ENCODE measurements at regions not wholly inside any gene's neighbourhood (a gene's known extent, or its start where the extent isn't known, plus 50 kb on each side); places are given as distances from the start of the nearest gene placed in this dataset.

DNA sequence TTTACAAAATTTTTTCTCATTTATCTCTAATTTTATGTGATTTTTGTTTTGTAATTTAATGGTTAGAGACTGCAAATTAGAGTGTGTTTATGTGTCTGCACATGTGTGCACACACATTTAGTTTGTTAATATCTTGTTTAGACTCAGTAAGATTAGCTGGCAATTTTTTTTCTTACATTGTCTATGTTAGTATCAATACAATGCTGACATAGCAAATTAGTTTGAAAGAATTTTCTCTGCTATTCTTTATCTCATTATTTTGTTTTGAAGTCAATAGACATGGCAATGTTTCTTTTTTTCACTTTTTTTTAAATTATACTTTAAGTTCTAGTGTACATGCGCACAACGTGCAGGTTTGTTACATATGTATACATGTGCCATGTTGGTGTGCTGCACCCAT lies 1155.0 kb downstream of the ZPLD1 start:
- no peaks in the 10 kb centered on the region for H3K27me3 ChIP-seq (replicated peaks; ENCODE audit: insufficient read depth)
- no peaks in the 10 kb centered on the region for H3K4me1 ChIP-seq (ENCODE audit: control insufficient read depth in 1 of 2, low read depth in 2 of 2)
- TF ChIP-seq, protein P1, sequence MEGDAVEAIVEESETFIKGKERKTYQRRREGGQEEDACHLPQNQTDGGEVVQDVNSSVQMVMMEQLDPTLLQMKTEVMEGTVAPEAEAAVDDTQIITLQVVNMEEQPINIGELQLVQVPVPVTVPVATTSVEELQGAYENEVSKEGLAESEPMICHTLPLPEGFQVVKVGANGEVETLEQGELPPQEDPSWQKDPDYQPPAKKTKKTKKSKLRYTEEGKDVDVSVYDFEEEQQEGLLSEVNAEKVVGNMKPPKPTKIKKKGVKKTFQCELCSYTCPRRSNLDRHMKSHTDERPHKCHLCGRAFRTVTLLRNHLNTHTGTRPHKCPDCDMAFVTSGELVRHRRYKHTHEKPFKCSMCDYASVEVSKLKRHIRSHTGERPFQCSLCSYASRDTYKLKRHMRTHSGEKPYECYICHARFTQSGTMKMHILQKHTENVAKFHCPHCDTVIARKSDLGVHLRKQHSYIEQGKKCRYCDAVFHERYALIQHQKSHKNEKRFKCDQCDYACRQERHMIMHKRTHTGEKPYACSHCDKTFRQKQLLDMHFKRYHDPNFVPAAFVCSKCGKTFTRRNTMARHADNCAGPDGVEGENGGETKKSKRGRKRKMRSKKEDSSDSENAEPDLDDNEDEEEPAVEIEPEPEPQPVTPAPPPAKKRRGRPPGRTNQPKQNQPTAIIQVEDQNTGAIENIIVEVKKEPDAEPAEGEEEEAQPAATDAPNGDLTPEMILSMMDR (IDR thresholded peaks at IDR 0.05): no peak
- H3K4me3 ChIP-seq: no peak overlapping the region
- DNase-seq (ENCODE audit: low spot score): no peak
- H3K27ac ChIP-seq: no peak overlapping the region
- no peaks in the 10 kb centered on the region for H3K9me3 ChIP-seq
- ATAC-seq (ENCODE audit: insufficient number of reproducible peaks, low FRiP score, low read depth): no peak
- no peaks in the 10 kb centered on the region for H3K36me3 ChIP-seq

DNA sequence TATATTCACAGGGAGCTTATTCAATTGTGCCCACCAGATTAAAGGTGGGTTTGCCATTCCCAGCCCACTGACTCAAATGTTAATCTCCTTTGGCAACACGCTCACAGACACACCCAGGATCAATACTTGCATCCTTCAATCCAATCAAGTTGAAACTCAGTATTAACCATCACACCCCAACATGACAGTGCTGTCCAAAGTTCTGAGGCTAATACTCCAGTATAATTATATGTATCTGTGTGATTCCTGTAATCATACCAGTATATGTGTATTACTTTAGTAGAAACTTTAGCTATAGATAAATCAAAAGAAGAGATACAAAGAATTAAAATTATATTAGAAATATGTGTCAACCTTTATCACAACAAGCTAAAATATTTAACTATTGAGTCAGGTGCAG lies 1166.0 kb downstream of the ZPLD1 start:
- ATAC-seq (ENCODE audit: insufficient number of reproducible peaks, low FRiP score, low read depth) (no peak), DNase-seq (ENCODE audit: low spot score) (no peak)
- TF ChIP-seq, protein P1 (IDR thresholded peaks at IDR 0.05): no peak
- Histone ChIP-seq H3K27me3 (replicated peaks; ENCODE audit: insufficient read depth) (no peaks in the 10 kb centered on the region), H3K36me3 (no peaks in the 10 kb centered on the region), H3K27ac (no peak overlapping the region), H3K9me3 (no peaks in the 10 kb centered on the region), H3K4me3 (no peak overlapping the region), H3K4me1 (ENCODE audit: control insufficient read depth in 1 of 2, low read depth in 2 of 2) (no peaks in the 10 kb centered on the region)

DNA sequence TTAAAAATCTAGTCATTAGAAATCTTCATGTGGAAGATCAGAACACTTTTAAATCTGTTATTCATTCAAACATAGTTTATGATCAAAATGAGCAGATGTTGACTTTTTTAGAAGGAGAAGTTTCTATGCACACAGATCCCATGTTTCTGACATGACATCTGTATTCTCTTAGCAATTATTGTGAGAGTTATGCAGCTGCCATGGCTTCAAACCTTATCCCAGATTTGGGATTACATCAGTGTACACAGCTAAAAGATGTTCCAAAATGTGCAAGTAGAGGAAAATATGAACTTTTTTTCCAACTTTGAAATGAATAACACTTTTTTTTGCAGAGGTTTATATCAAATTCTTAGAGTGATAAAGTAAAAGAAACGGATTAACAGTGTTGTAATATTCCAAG lies 1166.9 kb downstream of the ZPLD1 start:
- ATAC-seq (ENCODE audit: insufficient number of reproducible peaks, low FRiP score, low read depth): no peak

DNA sequence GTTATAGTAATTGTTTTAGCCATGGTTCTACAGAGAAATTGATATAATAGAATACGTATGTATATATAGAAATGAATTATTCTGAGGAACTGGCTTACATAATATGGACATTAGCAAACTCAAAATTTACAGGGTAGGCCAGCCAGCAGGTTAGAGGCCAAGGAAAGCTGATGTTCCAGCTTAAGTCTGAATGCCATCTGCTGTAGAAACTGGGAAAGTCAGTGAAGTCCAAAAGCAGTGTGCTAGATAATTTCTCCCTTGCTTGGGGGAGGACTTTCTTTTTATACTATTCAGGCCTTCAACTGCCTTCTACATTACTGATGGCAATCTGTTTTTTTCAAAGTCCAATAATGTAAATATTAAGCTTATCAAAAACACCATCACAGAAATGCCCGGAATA lies 1174.7 kb downstream of the ZPLD1 start:
- Histone ChIP-seq H3K36me3 (no peaks in the 10 kb centered on the region), H3K27ac (no peak overlapping the region)

More for the DNA sequence above, 1166.9 kb downstream of the ZPLD1 start:
- H3K27ac ChIP-seq: no peak overlapping the region
- no peak for DNase-seq (ENCODE audit: low spot score)
- no peaks in the 10 kb centered on the region for H3K27me3 ChIP-seq (replicated peaks; ENCODE audit: insufficient read depth)
- TF ChIP-seq, protein P1 (IDR thresholded peaks at IDR 0.05): no peak
- no peaks in the 10 kb centered on the region for H3K36me3 ChIP-seq
- no peak overlapping the region for H3K4me3 ChIP-seq
- H3K9me3 ChIP-seq: no peaks in the 10 kb centered on the region
- no peaks in the 10 kb centered on the region for H3K4me1 ChIP-seq (ENCODE audit: control insufficient read depth in 1 of 2, low read depth in 2 of 2)

DNA sequence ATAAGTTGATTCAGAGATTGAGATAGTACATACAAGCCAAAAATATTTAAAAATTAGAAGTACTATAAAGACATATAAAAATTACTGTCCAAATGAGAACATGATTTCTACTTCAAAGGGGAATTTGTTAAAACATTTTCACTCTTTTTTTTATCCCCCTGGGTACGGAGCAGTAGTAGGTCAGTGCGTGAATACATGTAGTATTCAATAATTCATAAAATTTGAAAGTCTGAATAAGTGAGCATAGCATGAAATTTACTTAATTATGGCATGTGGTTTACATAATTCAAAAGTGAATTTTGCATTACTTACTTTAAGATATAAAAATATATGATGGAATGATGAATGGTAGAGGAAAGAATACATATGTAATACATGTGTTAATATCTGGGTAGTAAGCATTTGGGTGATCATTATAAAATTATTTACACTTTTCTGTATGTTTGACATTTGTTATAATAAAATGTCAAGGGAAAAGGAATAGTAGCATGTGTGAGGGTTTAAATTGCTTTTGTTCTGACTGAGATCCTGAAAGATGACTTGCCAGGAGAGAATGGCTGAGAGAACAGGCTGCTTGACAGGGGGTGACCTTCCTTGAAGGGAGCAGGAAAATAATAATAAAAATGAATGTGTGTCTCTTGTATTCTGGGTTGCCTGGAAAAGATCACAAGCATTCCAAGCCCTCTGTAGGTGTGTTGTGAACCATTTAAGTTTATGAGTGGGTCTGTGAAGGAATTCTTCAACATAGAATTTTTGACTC lies 1178.8 kb downstream of the ZPLD1 start:
- ATAC-seq (ENCODE audit: insufficient number of reproducible peaks, low FRiP score, low read depth) (no peak), DNase-seq (ENCODE audit: low spot score) (no peak)
- no peaks in the 10 kb centered on the region for H3K27me3 ChIP-seq (replicated peaks; ENCODE audit: insufficient read depth)
- TF ChIP-seq, protein P1 (IDR thresholded peaks at IDR 0.05): no peak
- H3K36me3 ChIP-seq: no peaks in the 10 kb centered on the region
- no peak overlapping the region for H3K27ac ChIP-seq
- H3K9me3 ChIP-seq: no peaks in the 10 kb centered on the region
- H3K4me3 ChIP-seq: no peak overlapping the region
- no peaks in the 10 kb centered on the region for H3K4me1 ChIP-seq (ENCODE audit: control insufficient read depth in 1 of 2, low read depth in 2 of 2)

More for the DNA sequence above, 1174.7 kb downstream of the ZPLD1 start:
- H3K9me3 ChIP-seq: no peaks in the 10 kb centered on the region
- no peak for ATAC-seq (ENCODE audit: insufficient number of reproducible peaks, low FRiP score, low read depth)
- no peak overlapping the region for H3K4me3 ChIP-seq
- H3K4me1 ChIP-seq (ENCODE audit: control insufficient read depth in 1 of 2, low read depth in 2 of 2): no peaks in the 10 kb centered on the region
- no peak for DNase-seq (ENCODE audit: low spot score)
- H3K27me3 ChIP-seq (replicated peaks; ENCODE audit: insufficient read depth): no peaks in the 10 kb centered on the region
- TF ChIP-seq, protein P1 (IDR thresholded peaks at IDR 0.05): no peak

All from thoracic aorta (tissue), 2 donors.